OCI-LY7 (cell line): ENCODE measurements at regions not wholly inside any gene's neighbourhood (a gene's known extent, or its start where the extent isn't known, plus 50 kb on each side); places are given as distances from the start of the nearest gene placed in this dataset.

Experiments
- CTCF ChIP-seq: fragments of 200-600 bp; sonication (generic); conservative IDR thresholded peaks from 2 replicates; pipeline ENCODE4 v1.5.1; 2014; ENCODE audit warnings: mild to moderate bottlenecking, antibody characterized with exemption, low read length, moderate library complexity, mixed read lengths
- EZH2phosphoT487 ChIP-seq: fragments of 200-600 bp; sonication (generic); IDR thresholded peaks from 2 replicates; pipeline ENCODE4 v1.6.1; 2018; ENCODE audit warnings: low read depth, borderline replicate concordance, mild to moderate bottlenecking, mixed run types, antibody characterized with exemption, low read length, moderate library complexity, mixed read lengths

GRCh38 chr9:80061096-80061495 is 489.3 kb downstream of the TLE4 start:
- no peak for TF ChIP-seq CTCF
- no peak for TF ChIP-seq EZH2phosphoT487
